ENCODE measurements at regions not wholly inside any gene's neighbourhood (a gene's known extent, or its start where the extent isn't known, plus 50 kb on each side); places are given as distances from the start of the nearest gene placed in this dataset.

DNA sequence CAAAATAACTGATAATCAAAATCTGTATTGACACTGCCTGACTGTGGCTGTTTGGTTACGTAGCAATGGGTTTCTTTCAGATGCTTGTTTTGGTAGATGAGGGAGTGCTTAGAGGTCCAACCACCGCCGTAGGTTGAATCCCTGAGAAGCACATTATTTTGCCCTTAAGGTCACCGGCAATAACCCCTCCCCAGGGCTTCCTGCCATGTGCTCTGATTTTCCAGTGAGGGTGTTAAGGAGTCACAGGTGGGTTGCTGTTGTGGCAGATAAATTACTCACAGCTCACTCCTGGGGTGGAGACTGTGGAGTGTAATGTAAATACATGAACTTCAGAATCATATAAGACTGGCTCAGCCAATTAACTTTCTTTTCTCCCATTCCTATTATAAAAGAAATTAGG, 81.5 kb upstream of the ZP4 start:
- TF ChIP-seq, protein P1, sequence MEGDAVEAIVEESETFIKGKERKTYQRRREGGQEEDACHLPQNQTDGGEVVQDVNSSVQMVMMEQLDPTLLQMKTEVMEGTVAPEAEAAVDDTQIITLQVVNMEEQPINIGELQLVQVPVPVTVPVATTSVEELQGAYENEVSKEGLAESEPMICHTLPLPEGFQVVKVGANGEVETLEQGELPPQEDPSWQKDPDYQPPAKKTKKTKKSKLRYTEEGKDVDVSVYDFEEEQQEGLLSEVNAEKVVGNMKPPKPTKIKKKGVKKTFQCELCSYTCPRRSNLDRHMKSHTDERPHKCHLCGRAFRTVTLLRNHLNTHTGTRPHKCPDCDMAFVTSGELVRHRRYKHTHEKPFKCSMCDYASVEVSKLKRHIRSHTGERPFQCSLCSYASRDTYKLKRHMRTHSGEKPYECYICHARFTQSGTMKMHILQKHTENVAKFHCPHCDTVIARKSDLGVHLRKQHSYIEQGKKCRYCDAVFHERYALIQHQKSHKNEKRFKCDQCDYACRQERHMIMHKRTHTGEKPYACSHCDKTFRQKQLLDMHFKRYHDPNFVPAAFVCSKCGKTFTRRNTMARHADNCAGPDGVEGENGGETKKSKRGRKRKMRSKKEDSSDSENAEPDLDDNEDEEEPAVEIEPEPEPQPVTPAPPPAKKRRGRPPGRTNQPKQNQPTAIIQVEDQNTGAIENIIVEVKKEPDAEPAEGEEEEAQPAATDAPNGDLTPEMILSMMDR (IDR thresholded peaks at IDR 0.05; ENCODE audit: insufficient read depth, low read depth, low read length), result no peak
- TF ChIP-seq EZH2 (IDR thresholded peaks at IDR 0.05; ENCODE audit: insufficient read depth, low read length), result no peak

All from astrocyte (in vitro differentiated cells and primary cell).